ENCODE measurements at regions not wholly inside any gene's neighbourhood (a gene's known extent, or its start where the extent isn't known, plus 50 kb on each side); places are given as distances from the start of the nearest gene placed in this dataset.

DNA sequence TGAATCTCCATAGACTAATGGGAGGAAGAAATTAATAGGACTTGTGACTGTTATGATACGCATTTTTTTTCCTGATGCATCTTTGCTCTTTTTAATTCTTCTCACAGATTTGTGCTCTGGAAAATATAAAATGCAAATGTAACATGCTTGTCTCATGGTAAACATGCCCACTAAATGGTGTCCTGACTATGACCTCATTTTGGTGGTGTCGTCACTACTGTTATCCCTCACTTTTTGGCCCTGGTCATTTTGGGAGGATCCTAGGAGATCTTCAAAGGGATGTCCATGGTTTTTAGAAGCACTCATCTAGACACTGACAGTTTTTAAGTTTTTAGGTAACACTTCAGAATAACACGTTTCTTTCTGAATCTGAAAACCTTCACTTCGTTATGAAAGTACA, 790.8 kb upstream of the FBXO33 start:
- no peak for TF ChIP-seq EZH2 (IDR thresholded peaks at IDR 0.05; ENCODE audit: low read depth, unreplicated experiment)
- TF ChIP-seq JUNB (IDR thresholded peaks at IDR 0.05; ENCODE audit: unreplicated experiment) = no peak
- TF ChIP-seq, protein P1, sequence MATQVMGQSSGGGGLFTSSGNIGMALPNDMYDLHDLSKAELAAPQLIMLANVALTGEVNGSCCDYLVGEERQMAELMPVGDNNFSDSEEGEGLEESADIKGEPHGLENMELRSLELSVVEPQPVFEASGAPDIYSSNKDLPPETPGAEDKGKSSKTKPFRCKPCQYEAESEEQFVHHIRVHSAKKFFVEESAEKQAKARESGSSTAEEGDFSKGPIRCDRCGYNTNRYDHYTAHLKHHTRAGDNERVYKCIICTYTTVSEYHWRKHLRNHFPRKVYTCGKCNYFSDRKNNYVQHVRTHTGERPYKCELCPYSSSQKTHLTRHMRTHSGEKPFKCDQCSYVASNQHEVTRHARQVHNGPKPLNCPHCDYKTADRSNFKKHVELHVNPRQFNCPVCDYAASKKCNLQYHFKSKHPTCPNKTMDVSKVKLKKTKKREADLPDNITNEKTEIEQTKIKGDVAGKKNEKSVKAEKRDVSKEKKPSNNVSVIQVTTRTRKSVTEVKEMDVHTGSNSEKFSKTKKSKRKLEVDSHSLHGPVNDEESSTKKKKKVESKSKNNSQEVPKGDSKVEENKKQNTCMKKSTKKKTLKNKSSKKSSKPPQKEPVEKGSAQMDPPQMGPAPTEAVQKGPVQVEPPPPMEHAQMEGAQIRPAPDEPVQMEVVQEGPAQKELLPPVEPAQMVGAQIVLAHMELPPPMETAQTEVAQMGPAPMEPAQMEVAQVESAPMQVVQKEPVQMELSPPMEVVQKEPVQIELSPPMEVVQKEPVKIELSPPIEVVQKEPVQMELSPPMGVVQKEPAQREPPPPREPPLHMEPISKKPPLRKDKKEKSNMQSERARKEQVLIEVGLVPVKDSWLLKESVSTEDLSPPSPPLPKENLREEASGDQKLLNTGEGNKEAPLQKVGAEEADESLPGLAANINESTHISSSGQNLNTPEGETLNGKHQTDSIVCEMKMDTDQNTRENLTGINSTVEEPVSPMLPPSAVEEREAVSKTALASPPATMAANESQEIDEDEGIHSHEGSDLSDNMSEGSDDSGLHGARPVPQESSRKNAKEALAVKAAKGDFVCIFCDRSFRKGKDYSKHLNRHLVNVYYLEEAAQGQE (IDR thresholded peaks at IDR 0.05; ENCODE audit: unreplicated experiment) = no peak
- TF ChIP-seq, protein P2, sequence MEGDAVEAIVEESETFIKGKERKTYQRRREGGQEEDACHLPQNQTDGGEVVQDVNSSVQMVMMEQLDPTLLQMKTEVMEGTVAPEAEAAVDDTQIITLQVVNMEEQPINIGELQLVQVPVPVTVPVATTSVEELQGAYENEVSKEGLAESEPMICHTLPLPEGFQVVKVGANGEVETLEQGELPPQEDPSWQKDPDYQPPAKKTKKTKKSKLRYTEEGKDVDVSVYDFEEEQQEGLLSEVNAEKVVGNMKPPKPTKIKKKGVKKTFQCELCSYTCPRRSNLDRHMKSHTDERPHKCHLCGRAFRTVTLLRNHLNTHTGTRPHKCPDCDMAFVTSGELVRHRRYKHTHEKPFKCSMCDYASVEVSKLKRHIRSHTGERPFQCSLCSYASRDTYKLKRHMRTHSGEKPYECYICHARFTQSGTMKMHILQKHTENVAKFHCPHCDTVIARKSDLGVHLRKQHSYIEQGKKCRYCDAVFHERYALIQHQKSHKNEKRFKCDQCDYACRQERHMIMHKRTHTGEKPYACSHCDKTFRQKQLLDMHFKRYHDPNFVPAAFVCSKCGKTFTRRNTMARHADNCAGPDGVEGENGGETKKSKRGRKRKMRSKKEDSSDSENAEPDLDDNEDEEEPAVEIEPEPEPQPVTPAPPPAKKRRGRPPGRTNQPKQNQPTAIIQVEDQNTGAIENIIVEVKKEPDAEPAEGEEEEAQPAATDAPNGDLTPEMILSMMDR (conservative IDR thresholded peaks at IDR 0.05; ENCODE audit: low read depth in 2 of 2) = no peak
- TF ChIP-seq CREB1 (CRISPR knock-in tag; IDR thresholded peaks at IDR 0.05; ENCODE audit: low read depth) = no peak
- TF ChIP-seq POLR2AphosphoS5 (IDR thresholded peaks at IDR 0.05; ENCODE audit: low read depth) = no peak

Measured in GM23338 (cell line).